BLaER1 treated with 17β-estradiol and CSF1 and Interleukin-3, amounts not matched to agents 10 nM and 100 nM (cell line): ENCODE measurements at regions not wholly inside any gene's neighbourhood (a gene's known extent, or its start where the extent isn't known, plus 50 kb on each side); places are given as distances from the start of the nearest gene placed in this dataset.

Experiments
- H3K27ac ChIP-seq, 11 experiments: shearing (Covaris generic); formaldehyde crosslinking; 2 replicates each; pipeline ENCODE4 v1.8.1; 2022
- H3K27me3 ChIP-seq, 11 experiments: shearing (Covaris generic); formaldehyde crosslinking; 2 replicates each; pipeline ENCODE4 v1.8.1; 2022
- H3K36me3 ChIP-seq, 11 experiments: shearing (Covaris generic); formaldehyde crosslinking; 2 replicates each; pipeline ENCODE4 v1.8.1; 2022
- H3K4me1 ChIP-seq, 10 experiments: shearing (Covaris generic); formaldehyde crosslinking; 2 replicates each; pipeline ENCODE4 v1.8.1; 2022
- H3K4me2 ChIP-seq, 11 experiments: shearing (Covaris generic); formaldehyde crosslinking; 2 replicates each; pipeline ENCODE4 v1.8.1; 2022
- H3K4me3 ChIP-seq, 10 experiments: shearing (Covaris generic); formaldehyde crosslinking; 2 replicates each; pipeline ENCODE4 v1.8.1; 2022
- H3K9ac ChIP-seq, 11 experiments: shearing (Covaris generic); formaldehyde crosslinking; 2 replicates each; pipeline ENCODE4 v1.8.1; 2022
- H3K9me3 ChIP-seq, 11 experiments: shearing (Covaris generic); formaldehyde crosslinking; replicated peaks in 1 of 11; 2 replicates each; pipeline ENCODE4 v1.8.1; 2022
- H4K20me1 ChIP-seq, 11 experiments: shearing (Covaris generic); formaldehyde crosslinking; 2 replicates each; pipeline ENCODE4 v1.8.1; 2022
- Cebpa-rat ChIP-seq, 11 experiments: shearing (Covaris generic); IDR thresholded peaks; 2 replicates each; pipeline ENCODE4 v1.8.1; 2022

GRCh38 chr18:33906046-33906445 is 318.7 kb downstream of the NOL4 start:
- H3K36me3 ChIP-seq, result no peaks in the 10 kb centered on the region
- H3K9ac ChIP-seq, result no peak overlapping the region
- H3K4me1 ChIP-seq, result no peaks in the 10 kb centered on the region
- H3K4me3 ChIP-seq, result no peak overlapping the region
- no peak for TF ChIP-seq Cebpa-rat (IDR thresholded peaks at IDR 0.05)
- peaks cover 46 to 53% (median 50%) of the 10 kb centered on the region in 11 experiments for H3K9me3 ChIP-seq
- no peak overlapping the region for H3K4me2 ChIP-seq
- no peaks in the 10 kb centered on the region for H4K20me1 ChIP-seq
- H3K27ac ChIP-seq, result no peak overlapping the region
- no peaks in the 10 kb centered on the region for H3K27me3 ChIP-seq

GRCh38 chr18:33901894-33902512 is 322.7 kb downstream of the NOL4 start:
- Histone ChIP-seq H3K4me1 (no peaks in the 10 kb centered on the region), H3K36me3 (no peaks in the 10 kb centered on the region), H3K4me2 (no peak overlapping the region), H3K27ac (no peak overlapping the region), H3K4me3 (no peak overlapping the region), H4K20me1 (no peaks in the 10 kb centered on the region), H3K9me3 (peaks cover 59 to 84% (median 70%) of the 10 kb centered on the region in 11 experiments), H3K27me3 (no peaks in the 10 kb centered on the region), H3K9ac (no peak overlapping the region)
- TF ChIP-seq Cebpa-rat (IDR thresholded peaks at IDR 0.05), result no peak

- no peaks in the 10 kb centered on the region for H3K36me3 ChIP-seq
- H3K9ac ChIP-seq, result no peak overlapping the region
- TF ChIP-seq Cebpa-rat (IDR thresholded peaks at IDR 0.05), result no peak
- H3K27me3 ChIP-seq, result no peaks in the 10 kb centered on the region
- no peak overlapping the region for H3K27ac ChIP-seq
- H3K9me3 ChIP-seq, result peaks cover 54 to 78% (median 63%) of the 10 kb centered on the region in 11 experiments
- no peak overlapping the region for H3K4me2 ChIP-seq
- H3K4me1 ChIP-seq, result no peaks in the 10 kb centered on the region
- no peaks in the 10 kb centered on the region for H4K20me1 ChIP-seq
- H3K4me3 ChIP-seq, result no peak overlapping the region
Observed at GRCh38 chr18:33900638-33901037, 322.6 kb downstream of the ASXL3 start.

GRCh38 chr18:33898427-33898826 is 320.4 kb downstream of the ASXL3 start:
- peaks cover 33 to 56% (median 42%) of the 10 kb centered on the region in 11 experiments for H3K9me3 ChIP-seq
- H3K9ac ChIP-seq, result no peak overlapping the region
- H3K27ac ChIP-seq, result no peak overlapping the region
- H3K27me3 ChIP-seq, result no peaks in the 10 kb centered on the region
- H3K36me3 ChIP-seq, result no peaks in the 10 kb centered on the region
- H3K4me1 ChIP-seq, result no peaks in the 10 kb centered on the region
- no peaks in the 10 kb centered on the region for H4K20me1 ChIP-seq
- H3K4me2 ChIP-seq, result no peak overlapping the region
- no peak for TF ChIP-seq Cebpa-rat (IDR thresholded peaks at IDR 0.05)
- H3K4me3 ChIP-seq, result no peak overlapping the region

- Histone ChIP-seq H3K4me2 (no peak overlapping the region), H3K9ac (no peak overlapping the region), H3K36me3 (no peaks in the 10 kb centered on the region), H3K27me3 (no peaks in the 10 kb centered on the region), H3K4me3 (no peak overlapping the region), H3K9me3 (peaks cover 0 to 32% (median 10%) of the 10 kb centered on the region in 11 experiments; a peak in 9 of 22 replicates), H3K4me1 (peaks cover 0 to 22% (median 7%) of the 10 kb centered on the region in 10 experiments; a peak in 11 of 20 replicates), H4K20me1 (no peaks in the 10 kb centered on the region), H3K27ac (no peak overlapping the region)
- TF ChIP-seq Cebpa-rat (IDR thresholded peaks at IDR 0.05), result no peak
Observed at GRCh38 chr18:33878213-33878612, 300.2 kb downstream of the ASXL3 start.

- Histone ChIP-seq H3K27ac (no peak overlapping the region), H3K36me3 (no peaks in the 10 kb centered on the region), H3K4me1 (peaks cover 8 to 53% (median 35%) of the 10 kb centered on the region in 10 experiments; a peak in 19 of 20 replicates), H3K27me3 (no peaks in the 10 kb centered on the region), H3K9me3 (peaks cover 0 to 30% (median 8%) of the 10 kb centered on the region in 11 experiments; a peak in 8 of 22 replicates), H3K4me2 (no peak overlapping the region), H3K4me3 (no peak overlapping the region), H4K20me1 (no peaks in the 10 kb centered on the region), H3K9ac (no peak overlapping the region)
- TF ChIP-seq Cebpa-rat (IDR thresholded peaks at IDR 0.05), result no peak
Observed at GRCh38 chr18:33875029-33875565, 297.1 kb downstream of the ASXL3 start.

- H3K27ac ChIP-seq, result peak overlapping the region in 2 of 11 experiments; percentile 5 to 33; a peak in 2 of 22 replicates
- peak overlapping the region in 1 of 10 experiments; percentile 12; a peak in 1 of 20 replicates for H3K4me3 ChIP-seq
- peaks cover 0 to 34% (median 8%) of the 10 kb centered on the region in 11 experiments; a peak in 14 of 22 replicates for H3K9me3 ChIP-seq
- H3K9ac ChIP-seq, result no peak overlapping the region; a peak in 1 of 22 replicates
- no peak for TF ChIP-seq Cebpa-rat (IDR thresholded peaks at IDR 0.05)
- peaks cover 0 to 1% (median 0%) of the 10 kb centered on the region in 11 experiments; a peak in 2 of 22 replicates for H3K36me3 ChIP-seq
- H3K4me1 ChIP-seq, result peaks cover 8 to 57% (median 35%) of the 10 kb centered on the region in 10 experiments; a peak in 19 of 20 replicates
- no peaks in the 10 kb centered on the region for H4K20me1 ChIP-seq
- peak overlapping the region in 7 of 11 experiments; percentile 5 to 91 (median 83); a peak in 15 of 22 replicates for H3K4me2 ChIP-seq
- no peaks in the 10 kb centered on the region for H3K27me3 ChIP-seq
Observed at GRCh38 chr18:33873112-33873511, 295.1 kb downstream of the ASXL3 start.

GRCh38 chr18:33871363-33872025 is 293.5 kb downstream of the ASXL3 start:
- H3K27ac ChIP-seq, result peak overlapping the region in 7 of 11 experiments; percentile 10 to 62 (median 29); a peak in 11 of 22 replicates
- H3K9me3 ChIP-seq, result peaks cover 0 to 40% (median 20%) of the 10 kb centered on the region in 11 experiments; a peak in 14 of 22 replicates
- TF ChIP-seq Cebpa-rat (IDR thresholded peaks at IDR 0.05), result no peak
- peak overlapping the region; percentile 4 to 91 (median 71); a peak in 21 of 22 replicates for H3K4me2 ChIP-seq
- H4K20me1 ChIP-seq, result no peaks in the 10 kb centered on the region
- peak overlapping the region in 4 of 11 experiments; percentile 38 to 53 (median 50); a peak in 7 of 22 replicates for H3K9ac ChIP-seq
- peaks cover 8 to 57% (median 35%) of the 10 kb centered on the region in 10 experiments; a peak in 19 of 20 replicates for H3K4me1 ChIP-seq
- peak overlapping the region in 3 of 10 experiments; percentile 0 to 45 (median 30); a peak in 4 of 20 replicates for H3K4me3 ChIP-seq
- peaks cover 0 to 9% (median 0%) of the 10 kb centered on the region in 11 experiments; a peak in 2 of 22 replicates for H3K36me3 ChIP-seq
- H3K27me3 ChIP-seq, result no peaks in the 10 kb centered on the region

- H3K4me1 ChIP-seq, result peaks cover 8 to 57% (median 35%) of the 10 kb centered on the region in 10 experiments; a peak in 19 of 20 replicates
- peaks cover under 1 to 44% (median 21%) of the 10 kb centered on the region in 11 experiments; a peak in 21 of 22 replicates for H3K9me3 ChIP-seq
- H3K27ac ChIP-seq, result no peak overlapping the region
- no peak for TF ChIP-seq Cebpa-rat (IDR thresholded peaks at IDR 0.05)
- H3K4me2 ChIP-seq, result peak overlapping the region in 5 of 11 experiments; percentile 18 to 91 (median 77); a peak in 6 of 22 replicates
- no peak overlapping the region for H3K4me3 ChIP-seq
- H3K9ac ChIP-seq, result no peak overlapping the region
- no peaks in the 10 kb centered on the region for H4K20me1 ChIP-seq
- peaks cover 0 to 18% (median 0%) of the 10 kb centered on the region in 11 experiments; a peak in 6 of 22 replicates for H3K36me3 ChIP-seq
- H3K27me3 ChIP-seq, result no peaks in the 10 kb centered on the region
Observed at GRCh38 chr18:33870059-33870458, 292.0 kb downstream of the ASXL3 start.
